ENCODE measurements at regions not wholly inside any gene's neighbourhood (a gene's known extent, or its start where the extent isn't known, plus 50 kb on each side); places are given as distances from the start of the nearest gene placed in this dataset.
"Not testable (repeated sequence)": the region's sequence is repeated elsewhere in the genome, so short reads cannot be mapped to it uniquely, and the experiment has no call there.

DNA sequence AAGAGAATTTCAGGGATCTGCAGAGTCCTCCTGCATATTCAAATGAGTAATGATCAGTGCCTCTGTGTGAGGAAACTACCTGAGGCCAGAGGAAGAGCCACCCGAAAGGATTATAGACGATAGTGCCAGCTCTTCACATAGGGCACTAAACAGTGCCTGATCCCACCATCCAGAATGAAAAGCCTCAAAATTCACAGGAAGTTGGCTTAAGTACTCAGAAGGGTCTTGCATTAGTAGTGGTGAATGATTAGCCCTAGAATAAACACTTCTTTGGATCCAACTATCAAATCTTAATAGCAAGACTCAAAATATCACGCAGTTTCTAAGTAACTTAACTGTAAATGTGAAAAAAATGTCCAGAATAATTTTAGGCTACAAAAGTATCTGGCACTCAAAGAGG, 324.4 kb downstream of the ZNF674 start:
- no peak for DNase-seq

- DNase-seq, result no peak
Observed at GRCh38 chrX:46218373-46218772, 326.8 kb downstream of the ZNF674 start.

DNA sequence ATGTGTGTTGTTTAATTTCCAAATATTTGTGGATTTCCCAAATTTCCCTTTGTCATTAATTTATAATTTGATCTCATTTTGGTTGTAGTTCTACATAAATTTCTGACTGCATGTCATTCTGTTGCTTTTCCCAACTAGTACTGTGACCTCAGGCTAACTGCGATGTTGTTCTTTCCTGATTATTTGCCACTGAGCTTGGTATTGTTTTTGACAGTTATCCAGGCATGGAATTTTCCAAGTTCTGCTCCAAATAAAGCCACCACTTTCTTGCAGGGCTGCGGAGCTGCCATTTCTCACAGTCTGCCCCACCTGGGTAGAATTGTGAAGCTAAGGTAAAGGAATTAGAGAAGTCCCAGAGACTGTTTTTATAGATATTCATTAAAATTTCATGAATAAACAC, 328.8 kb downstream of the ZNF674 start:
- DNase-seq, result no peak

- no peak for DNase-seq
Observed at GRCh38 chrX:46211079-46211478, 334.1 kb downstream of the ZNF674 start.

DNA sequence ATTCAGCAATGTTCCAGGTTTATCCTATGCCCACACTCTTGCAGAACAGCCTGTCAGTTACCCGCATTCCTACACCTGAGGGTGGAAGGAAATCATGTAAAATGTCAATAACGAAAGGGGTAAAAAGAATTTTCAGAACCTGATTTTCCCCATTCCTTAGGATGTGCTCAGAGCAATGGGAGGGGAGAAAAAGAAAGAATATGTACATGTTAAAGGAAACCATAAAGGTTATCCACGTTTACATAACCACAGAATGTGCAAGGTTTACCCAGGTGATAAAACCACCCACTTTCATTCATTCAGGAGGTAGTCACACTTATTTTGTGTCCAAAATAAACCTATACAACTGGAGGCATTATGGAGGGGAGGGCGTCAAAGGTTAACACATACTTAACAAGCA, 335.5 kb downstream of the ZNF674 start:
- DNase-seq, result no peak

- DNase-seq, result no peak
Observed at GRCh38 chrX:46209037-46209436, 336.2 kb downstream of the ZNF674 start.

DNA sequence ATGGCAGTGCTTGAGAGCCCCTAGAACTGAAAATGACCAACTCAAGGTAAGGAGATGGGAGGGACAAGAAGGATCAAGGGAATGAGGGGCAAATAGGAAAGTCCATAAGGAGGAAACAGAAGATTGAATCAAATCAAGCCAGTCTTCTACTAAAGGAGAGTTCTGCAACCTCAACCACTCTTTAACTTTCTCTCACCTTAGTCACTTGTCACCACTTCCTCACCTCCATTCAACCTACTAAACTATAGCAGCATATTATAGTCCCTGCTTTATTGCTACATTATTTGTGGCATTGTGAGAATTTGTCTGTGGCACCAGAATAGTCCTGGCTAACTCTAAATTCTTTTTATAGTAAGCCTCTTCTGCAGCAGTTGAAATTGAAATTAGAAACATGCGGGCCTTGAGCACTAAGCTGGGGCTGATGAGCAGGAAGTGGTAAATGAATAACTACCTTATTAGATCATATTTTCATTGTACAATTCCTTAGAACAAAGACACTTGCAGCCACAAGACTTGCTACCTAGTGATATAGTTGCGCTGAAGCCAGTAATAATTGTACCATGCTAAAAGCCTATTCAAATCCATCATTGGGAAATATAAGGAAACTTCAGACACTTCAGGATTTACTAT, 336.9 kb downstream of the ZNF674 start:
- no peak for DNase-seq

GRCh38 chrX:46204721-46205422, 340.3 kb downstream of the ZNF674 start:
- DNase-seq, result no peak

DNA sequence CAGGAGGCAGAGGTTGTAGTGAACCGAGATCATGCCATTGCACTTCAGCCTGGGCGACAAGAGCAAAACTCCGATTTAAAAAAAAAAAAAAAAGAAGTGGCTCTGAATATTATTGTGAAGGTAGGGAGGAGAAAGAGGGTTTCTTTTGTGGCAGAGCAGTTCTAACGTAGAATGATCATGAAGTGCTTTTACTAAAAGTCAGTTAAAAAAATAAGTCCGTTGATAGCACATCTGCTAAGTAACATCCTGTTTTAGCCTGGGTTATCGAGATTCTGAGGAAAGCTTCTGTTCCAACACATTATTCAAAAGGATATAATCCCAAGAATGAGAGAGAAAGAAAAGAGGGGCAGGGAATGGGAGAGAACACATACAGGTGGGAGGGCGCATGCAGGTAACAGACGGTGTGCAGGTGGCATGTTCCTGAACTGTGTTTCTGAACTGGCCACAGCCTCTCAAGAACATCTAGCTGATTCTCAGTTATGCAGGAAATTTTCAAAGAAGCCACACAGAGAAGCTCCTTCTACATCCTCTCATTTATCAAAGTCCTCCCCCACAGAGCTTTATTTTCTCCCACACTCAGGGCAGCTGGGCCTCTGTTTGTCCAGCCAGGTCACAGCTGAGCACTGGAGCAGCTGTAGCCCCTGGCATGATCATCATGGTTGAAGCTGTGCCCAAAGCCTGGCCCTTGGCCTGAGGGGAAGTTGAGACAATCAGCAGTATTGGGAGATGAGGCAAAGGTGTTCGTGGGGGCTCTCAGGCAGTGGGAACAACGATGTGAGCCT, 342.3 kb downstream of the ZNF674 start:
- DNase-seq, result no peak

GRCh38 chrX:46200413-46200812, 344.8 kb downstream of the ZNF674 start:
- DNase-seq, result no peak

GRCh38 chrX:46198858-46199257, 346.4 kb downstream of the ZNF674 start:
- DNase-seq, result no peak

DNA sequence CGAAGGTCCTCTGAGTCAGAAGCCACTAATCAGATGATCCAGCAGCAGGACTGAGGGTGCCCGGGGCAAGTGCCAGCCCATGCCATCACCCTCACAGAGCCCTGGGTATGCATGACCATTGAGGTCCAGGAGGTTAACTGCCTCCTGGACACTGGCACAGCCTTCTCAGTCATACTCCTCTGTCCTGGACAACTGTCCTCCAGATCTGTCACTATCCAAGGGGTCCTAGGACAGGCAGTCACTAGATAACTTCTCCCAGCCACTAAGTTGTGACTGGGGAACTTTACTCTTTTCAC, 358.5 kb downstream of the ZNF674 start:
- not testable (repeated sequence) for DNase-seq

- no peak for DNase-seq
Observed at GRCh38 chrX:46185923-46186810, 359.1 kb downstream of the ZNF674 start.

- no peak for DNase-seq
Observed at GRCh38 chrX:46184749-46185148, 360.5 kb downstream of the ZNF674 start.

- DNase-seq, result no peak
Observed at GRCh38 chrX:46180258-46180687, 364.9 kb downstream of the ZNF674 start.

DNA sequence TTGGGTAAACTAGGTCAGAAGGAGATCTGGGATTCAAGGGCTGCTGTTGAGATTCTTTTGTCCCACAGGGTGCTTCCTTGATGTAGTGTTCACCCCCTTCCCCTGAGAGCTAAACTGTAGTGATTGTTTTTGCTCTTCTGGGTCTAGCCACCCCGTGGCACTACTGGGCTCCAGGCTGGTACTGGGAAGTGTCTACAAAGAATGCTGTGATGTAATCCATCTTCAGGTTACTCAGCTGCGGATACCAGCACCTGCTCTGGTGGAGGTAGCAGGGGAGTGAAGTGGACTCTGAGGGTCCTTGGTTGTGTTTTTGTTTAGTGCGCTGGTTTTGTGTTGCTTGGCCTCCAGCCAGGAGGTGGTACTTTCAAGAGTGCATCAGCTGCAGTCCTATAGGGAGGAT, 365.5 kb downstream of the ZNF674 start:
- no peak for DNase-seq

- DNase-seq, result no peak
Observed at GRCh38 chrX:46178763-46179162, 366.5 kb downstream of the ZNF674 start.

DNA sequence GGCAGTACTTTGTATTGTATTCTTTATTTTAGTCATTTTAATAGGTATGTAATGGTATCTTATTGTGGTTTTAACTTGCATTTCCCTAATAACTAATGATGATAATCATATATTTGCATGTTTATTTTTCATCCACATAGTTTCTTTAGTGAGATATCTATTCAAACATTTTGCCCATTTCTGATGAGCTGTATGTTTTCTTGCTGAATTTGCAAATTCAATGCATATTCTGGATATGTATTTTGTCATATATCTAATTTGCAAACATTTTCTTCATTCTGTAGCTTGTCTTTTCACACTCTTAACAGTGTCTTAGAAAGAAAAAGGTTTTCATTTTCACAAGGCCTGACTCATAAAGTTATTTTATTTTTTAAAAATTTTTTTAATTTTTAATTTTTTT, 372.1 kb downstream of the ZNF674 start:
- no peak for DNase-seq

- not testable (repeated sequence) for DNase-seq
Observed at GRCh38 chrX:46171457-46171856, 373.8 kb downstream of the ZNF674 start.

DNA sequence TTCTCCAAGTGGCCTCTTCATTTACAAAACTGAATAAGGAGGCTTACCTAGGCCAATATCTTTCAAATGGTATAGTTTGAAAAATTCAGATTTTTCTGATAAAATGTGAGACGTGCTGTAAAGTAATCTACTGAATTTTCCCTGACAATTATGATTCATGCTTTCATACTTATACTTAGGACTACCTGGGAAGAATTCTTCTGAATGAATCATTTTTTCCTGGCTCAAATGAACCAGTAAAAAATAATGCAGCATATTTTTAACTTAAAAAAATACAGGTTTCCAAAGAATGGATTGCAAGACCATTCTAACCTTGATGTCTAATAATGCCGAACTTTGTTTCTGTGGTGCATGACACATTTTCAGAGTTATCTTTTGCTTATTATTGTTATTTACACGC, 375.4 kb downstream of the ZNF674 start:
- DNase-seq, result no peak

DNA sequence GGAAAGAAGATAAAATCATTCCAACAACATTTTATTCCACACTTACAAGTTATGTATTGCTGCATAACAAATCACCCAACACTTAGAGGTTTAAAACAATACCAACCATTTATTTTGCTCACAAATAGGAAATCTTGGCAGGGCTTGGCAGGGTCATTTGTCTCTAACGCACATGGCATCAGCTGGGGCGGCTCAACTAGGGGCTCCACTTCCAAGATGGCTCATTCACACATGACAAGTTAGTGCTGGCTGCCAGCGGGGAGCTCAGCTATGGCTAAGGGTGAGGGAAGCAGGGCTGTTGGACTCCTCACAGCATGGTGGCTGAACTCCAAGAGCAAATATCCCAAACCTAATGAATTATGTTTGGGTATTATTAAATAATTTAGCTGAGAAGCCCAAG, 377.0 kb downstream of the ZNF674 start:
- no peak for DNase-seq

DNA sequence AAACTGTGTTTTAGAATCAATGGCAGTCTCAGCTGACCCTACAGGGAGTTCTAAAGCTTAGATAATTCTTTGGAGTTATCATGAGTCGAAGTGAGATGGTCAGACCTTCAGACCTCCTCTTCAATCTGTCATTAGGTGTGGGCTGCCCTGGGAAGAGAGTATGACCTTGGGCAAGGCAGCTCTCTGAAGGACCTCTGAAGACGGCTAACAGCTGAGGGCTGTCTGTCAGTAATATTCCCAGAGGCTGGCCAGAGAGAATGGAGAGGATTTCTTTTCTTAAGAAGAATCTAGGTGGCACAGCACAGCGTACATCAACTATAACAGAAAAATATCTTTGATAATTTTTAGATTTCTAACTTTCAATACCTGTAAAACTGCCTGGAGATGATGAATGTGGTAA, 379.4 kb downstream of the ZNF674 start:
- no peak for DNase-seq

DNA sequence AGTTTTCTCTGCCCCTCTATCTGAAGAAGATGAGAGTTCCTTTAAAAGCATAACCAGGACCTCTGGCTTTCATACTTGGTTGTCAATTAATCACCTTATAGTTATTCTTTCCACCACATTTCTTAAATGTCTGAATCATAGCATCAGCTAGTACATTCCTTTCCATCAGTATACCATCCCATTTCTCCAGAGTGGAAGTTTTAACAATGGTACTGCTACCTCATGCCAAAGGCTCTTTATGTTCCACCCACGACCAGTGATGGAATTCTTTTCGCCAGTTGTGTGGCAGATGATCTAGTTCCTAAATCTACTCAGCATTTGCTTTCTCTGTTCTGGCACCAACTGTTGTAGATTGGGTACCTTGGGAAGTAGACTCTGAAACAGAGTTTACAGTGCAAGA, 379.8 kb downstream of the ZNF674 start:
- DNase-seq, result no peak

Measured in hindlimb muscle (tissue), 1 donor.